ENCODE measurements at regions not wholly inside any gene's neighbourhood (a gene's known extent, or its start where the extent isn't known, plus 50 kb on each side); places are given as distances from the start of the nearest gene placed in this dataset.

- no peak overlapping the region for H2BK5ac ChIP-seq (ENCODE audit: low read depth, low read length, poor library complexity, severe bottlenecking)
- no peaks in the 10 kb centered on the region for H3K36me3 ChIP-seq (ENCODE audit: control insufficient read depth in 1 of 2, insufficient read depth in 2 of 2, low read depth in 1 of 2, low read length in 2 of 2)
- H3K4me2 ChIP-seq (ENCODE audit: low read length, poor library complexity, severe bottlenecking) = no peak overlapping the region
- no peak overlapping the region for H3K14ac ChIP-seq (ENCODE audit: low read length in 2 of 2)
- H3K9me3 ChIP-seq (ENCODE audit: control insufficient read depth, low read length) = no peaks in the 10 kb centered on the region
- no peaks in the 10 kb centered on the region for H3K79me1 ChIP-seq (replicated peaks; ENCODE audit: low read length, poor library complexity, severe bottlenecking)
- H3K9ac ChIP-seq (ENCODE audit: low read length) = no peak overlapping the region
- H2AK5ac ChIP-seq (ENCODE audit: low read length, severe bottlenecking) = no peak overlapping the region
- no peaks in the 10 kb centered on the region for H3K4me1 ChIP-seq (ENCODE audit: control insufficient read depth, insufficient read depth, low read depth, low read length)
- H3K4ac ChIP-seq (ENCODE audit: low read depth in 1 of 2, low read length in 2 of 2) = no peak overlapping the region
- H4K91ac ChIP-seq (ENCODE audit: low read length) = peak overlapping the region; percentile 61
- no peak for DNase-seq
- no peak overlapping the region for H3K23ac ChIP-seq (ENCODE audit: low read length in 2 of 2)
- H3K27me3 ChIP-seq (ENCODE audit: control insufficient read depth in 1 of 2, insufficient read depth in 1 of 2, low read length in 2 of 2) = no peaks in the 10 kb centered on the region
- no peak overlapping the region for H2BK12ac ChIP-seq (ENCODE audit: low read length in 2 of 2)
- no peak overlapping the region for H2AFZ ChIP-seq (ENCODE audit: low read depth, low read length)
- peak overlapping the region in 1 of 2 experiments; percentile 17 for H3K4me3 ChIP-seq (ENCODE audit: insufficient read depth in 1 of 2, low read depth in 1 of 2, low read length in 2 of 2)
- no peak overlapping the region for H3K27ac ChIP-seq (ENCODE audit: low read length, poor library complexity, severe bottlenecking)
- no peak overlapping the region for H2BK15ac ChIP-seq (ENCODE audit: low read depth, poor library complexity, severe bottlenecking)
- WGBS = 95% methylated on average over 4 of the region's 4 CpGs
- no peak overlapping the region for H3K18ac ChIP-seq (ENCODE audit: low read depth in 1 of 2, low read length in 2 of 2)
- H2BK120ac ChIP-seq (ENCODE audit: low read depth, low read length) = no peak overlapping the region
- no peak overlapping the region for H4K8ac ChIP-seq (ENCODE audit: low read length)
Observed at GRCh38 chr18:43486462-43486861, 209.2 kb upstream of the SYT4 start.

- Histone ChIP-seq H3K9me3 (ENCODE audit: control insufficient read depth, low read length) (peaks cover 11% of the 10 kb centered on the region), H4K8ac (ENCODE audit: low read length) (no peak overlapping the region), H3K36me3 (ENCODE audit: control insufficient read depth in 1 of 2, insufficient read depth in 2 of 2, low read depth in 1 of 2, low read length in 2 of 2) (no peaks in the 10 kb centered on the region), H3K4ac (ENCODE audit: low read depth in 1 of 2, low read length in 2 of 2) (no peak overlapping the region), H3K23ac (ENCODE audit: low read length in 2 of 2) (no peak overlapping the region), H3K4me3 (ENCODE audit: insufficient read depth in 1 of 2, low read depth in 1 of 2, low read length in 2 of 2) (no peak overlapping the region), H3K27ac (ENCODE audit: low read length, poor library complexity, severe bottlenecking) (no peak overlapping the region), H3K9ac (ENCODE audit: low read length) (no peak overlapping the region), H2AK5ac (ENCODE audit: low read length, severe bottlenecking) (no peak overlapping the region), H3K4me1 (ENCODE audit: control insufficient read depth, insufficient read depth, low read depth, low read length) (no peaks in the 10 kb centered on the region), H3K18ac (ENCODE audit: low read depth in 1 of 2, low read length in 2 of 2) (no peak overlapping the region), H3K79me1 (replicated peaks; ENCODE audit: low read length, poor library complexity, severe bottlenecking) (no peaks in the 10 kb centered on the region), H3K27me3 (ENCODE audit: control insufficient read depth in 1 of 2, insufficient read depth in 1 of 2, low read length in 2 of 2) (no peaks in the 10 kb centered on the region), H2BK12ac (ENCODE audit: low read length in 2 of 2) (no peak overlapping the region), H2BK15ac (ENCODE audit: low read depth, poor library complexity, severe bottlenecking) (no peak overlapping the region), H4K91ac (ENCODE audit: low read length) (no peak overlapping the region), H2BK5ac (ENCODE audit: low read depth, low read length, poor library complexity, severe bottlenecking) (no peak overlapping the region), H2BK120ac (ENCODE audit: low read depth, low read length) (no peak overlapping the region), H3K4me2 (ENCODE audit: low read length, poor library complexity, severe bottlenecking) (no peak overlapping the region), H3K14ac (ENCODE audit: low read length in 2 of 2) (no peak overlapping the region), H2AFZ (ENCODE audit: low read depth, low read length) (no peak overlapping the region)
- no peak for DNase-seq
- WGBS = 80% methylated on average over 2 of the region's 2 CpGs
Observed at GRCh38 chr18:43501099-43501498, 223.8 kb upstream of the SYT4 start.

- Histone ChIP-seq H2BK12ac (ENCODE audit: low read length in 2 of 2) (no peak overlapping the region), H3K36me3 (ENCODE audit: control insufficient read depth in 1 of 2, insufficient read depth in 2 of 2, low read depth in 1 of 2, low read length in 2 of 2) (no peaks in the 10 kb centered on the region), H3K4me2 (ENCODE audit: low read length, poor library complexity, severe bottlenecking) (no peak overlapping the region), H2AFZ (ENCODE audit: low read depth, low read length) (no peak overlapping the region), H2BK120ac (ENCODE audit: low read depth, low read length) (no peak overlapping the region), H3K79me1 (replicated peaks; ENCODE audit: low read length, poor library complexity, severe bottlenecking) (no peaks in the 10 kb centered on the region), H4K8ac (ENCODE audit: low read length) (no peak overlapping the region), H3K14ac (ENCODE audit: low read length in 2 of 2) (no peak overlapping the region), H3K18ac (ENCODE audit: low read depth in 1 of 2, low read length in 2 of 2) (no peak overlapping the region), H3K4ac (ENCODE audit: low read depth in 1 of 2, low read length in 2 of 2) (no peak overlapping the region), H3K23ac (ENCODE audit: low read length in 2 of 2) (no peak overlapping the region), H3K4me1 (ENCODE audit: control insufficient read depth, insufficient read depth, low read depth, low read length) (no peaks in the 10 kb centered on the region), H3K27ac (ENCODE audit: low read length, poor library complexity, severe bottlenecking) (no peak overlapping the region), H2BK15ac (ENCODE audit: low read depth, poor library complexity, severe bottlenecking) (no peak overlapping the region), H3K4me3 (ENCODE audit: insufficient read depth in 1 of 2, low read depth in 1 of 2, low read length in 2 of 2) (no peak overlapping the region), H3K9ac (ENCODE audit: low read length) (no peak overlapping the region), H4K91ac (ENCODE audit: low read length) (no peak overlapping the region), H2AK5ac (ENCODE audit: low read length, severe bottlenecking) (no peak overlapping the region), H3K27me3 (ENCODE audit: control insufficient read depth in 1 of 2, insufficient read depth in 1 of 2, low read length in 2 of 2) (no peaks in the 10 kb centered on the region), H2BK5ac (ENCODE audit: low read depth, low read length, poor library complexity, severe bottlenecking) (no peak overlapping the region), H3K9me3 (ENCODE audit: control insufficient read depth, low read length) (peaks cover 36% of the 10 kb centered on the region)
- no peak for DNase-seq
Observed at GRCh38 chr18:43506935-43507334, 229.6 kb upstream of the SYT4 start.

GRCh38 chr18:43507842-43508481 is 230.7 kb upstream of the SYT4 start:
- Histone ChIP-seq H3K27me3 (ENCODE audit: control insufficient read depth in 1 of 2, insufficient read depth in 1 of 2, low read length in 2 of 2) (no peaks in the 10 kb centered on the region), H2AK5ac (ENCODE audit: low read length, severe bottlenecking) (no peak overlapping the region), H3K4me1 (ENCODE audit: control insufficient read depth, insufficient read depth, low read depth, low read length) (no peaks in the 10 kb centered on the region), H3K4ac (ENCODE audit: low read depth in 1 of 2, low read length in 2 of 2) (no peak overlapping the region), H3K18ac (ENCODE audit: low read depth in 1 of 2, low read length in 2 of 2) (no peak overlapping the region), H2BK120ac (ENCODE audit: low read depth, low read length) (no peak overlapping the region), H3K23ac (ENCODE audit: low read length in 2 of 2) (no peak overlapping the region), H3K36me3 (ENCODE audit: control insufficient read depth in 1 of 2, insufficient read depth in 2 of 2, low read depth in 1 of 2, low read length in 2 of 2) (no peaks in the 10 kb centered on the region), H3K79me1 (replicated peaks; ENCODE audit: low read length, poor library complexity, severe bottlenecking) (no peaks in the 10 kb centered on the region), H2BK12ac (ENCODE audit: low read length in 2 of 2) (no peak overlapping the region), H3K9ac (ENCODE audit: low read length) (no peak overlapping the region), H4K91ac (ENCODE audit: low read length) (no peak overlapping the region), H3K4me3 (ENCODE audit: insufficient read depth in 1 of 2, low read depth in 1 of 2, low read length in 2 of 2) (no peak overlapping the region), H3K27ac (ENCODE audit: low read length, poor library complexity, severe bottlenecking) (no peak overlapping the region), H2AFZ (ENCODE audit: low read depth, low read length) (no peak overlapping the region), H3K14ac (ENCODE audit: low read length in 2 of 2) (no peak overlapping the region), H3K9me3 (ENCODE audit: control insufficient read depth, low read length) (peaks cover 42% of the 10 kb centered on the region), H2BK15ac (ENCODE audit: low read depth, poor library complexity, severe bottlenecking) (no peak overlapping the region), H3K4me2 (ENCODE audit: low read length, poor library complexity, severe bottlenecking) (no peak overlapping the region), H4K8ac (ENCODE audit: low read length) (no peak overlapping the region), H2BK5ac (ENCODE audit: low read depth, low read length, poor library complexity, severe bottlenecking) (no peak overlapping the region)
- DNase-seq = no peak
- WGBS = 63% methylated on average over 4 of the region's 4 CpGs
